HG03139 (cell line): ENCODE measurements at regions not wholly inside any gene's neighbourhood (a gene's known extent, or its start where the extent isn't known, plus 50 kb on each side); places are given as distances from the start of the nearest gene placed in this dataset.
"Not testable (repeated sequence)": the region's sequence is repeated elsewhere in the genome, so short reads cannot be mapped to it uniquely, and the experiment has no call there.

Experiments
- ATAC-seq: cut with Tn5 transposase; IDR thresholded peaks from one replicate; pipeline ENCODE4 v1.9.1; 2021; ENCODE audit not compliant: unreplicated experiment

- no peak for ATAC-seq
These were observed 940.3 kb upstream of the ADGRL3 start for GRCh38 chr4:60259781-60260180.

DNA sequence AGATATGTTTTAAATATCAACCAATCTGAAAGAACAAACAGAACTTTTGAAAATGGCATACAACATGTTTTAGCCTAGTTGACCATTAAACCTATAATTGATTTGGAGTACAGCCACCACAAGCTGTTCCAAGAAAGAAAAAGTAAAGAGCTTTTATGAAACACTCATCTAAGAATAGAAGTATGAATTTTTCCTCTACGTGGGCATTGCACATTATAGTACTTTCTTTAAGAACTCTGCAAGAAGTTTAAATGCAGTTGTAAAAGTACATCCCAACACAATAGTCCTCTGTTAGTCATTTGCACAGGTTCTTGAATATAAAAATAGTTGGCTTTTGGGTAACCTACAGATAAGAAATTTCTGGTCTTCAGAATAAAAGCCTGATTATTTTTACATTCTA, 933.6 kb upstream of the ADGRL3 start:
- ATAC-seq, result no peak

GRCh38 chr4:60296386-60296785, 903.7 kb upstream of the ADGRL3 start:
- ATAC-seq, result no peak

DNA sequence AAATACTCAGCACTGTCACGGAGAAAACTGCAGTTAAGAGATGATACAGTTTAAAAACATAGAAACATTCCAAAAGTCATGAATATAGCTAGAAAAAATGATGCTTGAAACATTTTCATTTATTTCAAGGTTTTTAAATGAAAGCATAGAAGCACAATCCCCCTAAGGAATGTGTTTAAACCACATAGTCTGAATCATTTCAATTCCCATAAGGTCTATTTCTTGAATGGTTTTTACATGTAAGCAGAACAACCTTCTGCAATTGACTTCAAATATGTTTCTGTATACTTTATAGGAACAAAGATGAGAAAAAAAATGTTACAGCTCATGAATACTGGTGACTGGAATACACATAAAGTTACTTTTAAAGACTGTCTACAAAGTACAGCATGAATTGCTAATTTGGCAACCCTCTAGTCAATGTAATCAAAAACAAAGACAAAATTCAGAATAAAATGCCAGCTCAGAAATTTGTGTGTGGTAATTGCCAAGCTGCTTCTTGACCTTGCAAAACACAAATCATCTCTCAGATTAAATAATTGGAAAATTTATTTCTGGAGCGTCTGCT, 886.4 kb upstream of the ADGRL3 start:
- ATAC-seq, result no peak

DNA sequence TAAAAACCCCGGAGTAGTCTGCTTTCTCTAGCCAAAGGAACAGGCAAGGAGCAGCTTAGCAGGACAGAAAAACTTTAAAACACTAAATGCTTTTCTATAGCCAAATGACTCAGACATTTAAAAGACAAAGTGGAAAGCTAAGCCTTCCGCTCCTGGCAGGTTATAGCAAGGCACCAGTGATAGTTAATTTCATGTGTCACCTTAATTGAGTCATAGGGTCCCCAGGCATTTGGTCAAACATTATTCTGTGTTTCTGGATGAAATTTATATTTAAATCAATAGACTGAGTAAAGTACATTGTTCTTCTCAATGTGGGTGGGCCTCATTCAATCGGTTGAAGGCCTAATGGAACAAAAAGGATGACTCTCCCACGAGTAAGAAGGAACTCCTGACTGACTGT, 885.7 kb upstream of the ADGRL3 start:
- ATAC-seq, result no peak

DNA sequence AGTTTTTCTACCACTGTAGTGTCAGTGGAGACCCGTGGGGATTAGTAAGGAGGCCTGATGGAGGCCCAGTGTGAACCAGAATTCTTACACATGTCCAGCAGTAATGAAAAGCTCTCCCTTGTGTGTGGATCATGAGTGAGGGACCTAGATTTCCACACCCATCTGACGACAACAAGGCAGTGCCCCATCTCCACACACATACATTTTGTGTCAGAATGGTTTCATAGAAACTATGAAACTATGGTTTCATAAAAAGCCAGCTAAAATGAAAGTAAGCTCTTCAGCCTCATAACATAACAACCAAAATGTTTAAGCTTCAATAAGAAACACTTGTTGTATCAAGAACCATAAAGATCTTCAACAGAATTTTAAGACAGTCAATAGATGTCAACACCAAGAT, 884.5 kb upstream of the ADGRL3 start:
- no peak for ATAC-seq

- no peak for ATAC-seq
These were observed 873.4 kb upstream of the ADGRL3 start for GRCh38 chr4:60326735-60327134.

DNA sequence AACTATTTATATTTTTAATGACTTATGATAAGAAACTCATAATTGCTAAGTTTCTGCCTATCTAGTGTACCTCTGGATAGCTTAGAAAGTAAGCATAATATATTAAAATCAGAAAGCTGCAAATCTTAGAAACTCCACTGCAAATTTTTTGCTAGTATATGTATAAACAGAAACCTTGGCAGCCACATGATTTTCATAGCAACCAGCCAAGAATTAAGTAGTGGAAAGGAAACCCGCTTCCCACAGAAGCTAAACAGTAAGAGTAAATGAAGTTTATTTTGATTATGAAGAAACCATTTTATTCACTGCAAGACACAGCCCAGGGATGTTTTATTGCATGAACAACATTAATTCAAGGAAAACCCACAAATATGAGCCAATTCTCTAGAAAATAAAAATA, 872.5 kb upstream of the ADGRL3 start:
- ATAC-seq, result no peak

- ATAC-seq, result no peak
These were observed 855.2 kb upstream of the ADGRL3 start for GRCh38 chr4:60344908-60345307.

DNA sequence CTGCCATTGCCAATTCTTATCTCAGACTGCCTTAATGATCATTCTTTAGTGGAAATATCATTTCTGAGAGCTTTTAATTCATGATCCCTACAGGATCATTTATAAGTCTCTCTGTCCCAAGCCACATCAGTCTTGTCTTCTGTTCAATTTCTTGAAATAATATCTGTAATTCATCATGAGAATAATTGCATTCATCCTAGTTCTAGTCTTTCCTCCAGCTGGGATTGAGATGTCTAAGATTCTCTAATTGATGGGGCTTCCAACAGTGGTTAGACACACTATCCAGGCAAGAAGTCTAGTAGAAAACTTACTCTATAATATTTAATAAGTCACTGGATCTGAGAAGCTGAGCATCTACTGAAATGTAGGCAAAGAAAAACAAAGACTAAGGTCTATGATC, 854.7 kb upstream of the ADGRL3 start:
- no peak for ATAC-seq

DNA sequence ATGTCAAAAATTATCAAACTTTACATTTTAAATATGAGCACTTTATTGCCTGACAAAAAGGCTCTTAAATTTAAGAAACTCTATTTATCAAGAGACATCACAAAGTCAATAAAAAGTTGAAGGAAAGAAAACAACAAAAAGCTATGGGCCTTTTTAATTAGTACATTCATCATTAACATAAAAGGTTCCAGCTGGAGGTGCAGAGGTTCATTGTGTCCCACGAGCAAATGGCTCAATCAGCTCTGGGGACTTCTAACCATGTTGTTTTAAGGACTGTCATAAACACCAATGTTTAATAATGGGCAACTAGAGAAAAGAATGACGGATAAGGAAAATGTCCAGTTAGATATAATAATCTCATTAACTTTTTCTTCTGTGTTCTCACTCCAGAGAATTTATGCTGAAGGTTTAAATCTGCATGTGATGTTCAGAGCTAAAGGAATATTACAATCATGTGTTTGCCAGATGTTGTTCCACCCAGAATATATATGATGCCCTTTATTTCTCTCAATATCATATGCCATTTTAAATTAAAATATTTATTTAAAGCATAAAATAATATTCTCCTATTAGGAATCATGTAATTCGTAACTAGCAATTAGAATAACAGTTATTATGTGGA, 840.3 kb upstream of the ADGRL3 start:
- ATAC-seq, result no peak

- ATAC-seq, result no peak
These were observed 835.0 kb upstream of the ADGRL3 start for GRCh38 chr4:60365176-60365575.

GRCh38 chr4:60366661-60367060, 833.5 kb upstream of the ADGRL3 start:
- no peak for ATAC-seq

GRCh38 chr4:60368986-60369385, 831.1 kb upstream of the ADGRL3 start:
- ATAC-seq, result no peak

- no peak for ATAC-seq
These were observed 822.1 kb upstream of the ADGRL3 start for GRCh38 chr4:60378010-60378409.

DNA sequence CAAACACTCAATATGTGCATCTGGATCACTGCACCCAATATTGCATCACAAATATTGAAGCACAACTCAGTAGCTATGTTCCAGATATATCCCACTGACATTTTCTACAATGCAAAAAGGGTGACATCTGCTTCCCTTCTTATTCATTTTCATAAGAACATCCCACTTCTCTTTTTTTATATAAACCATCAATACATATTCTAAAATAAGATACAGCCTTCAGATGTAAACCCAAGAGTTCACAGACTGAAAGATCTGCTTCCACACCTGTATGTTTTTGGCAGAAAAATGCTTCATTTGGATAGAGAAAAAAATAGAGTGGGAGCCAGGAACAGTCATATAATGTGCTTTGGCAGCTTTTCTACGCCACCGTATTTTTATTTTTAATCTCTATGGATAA, 815.6 kb upstream of the ADGRL3 start:
- ATAC-seq, result no peak

GRCh38 chr4:60389633-60390032, 810.5 kb upstream of the ADGRL3 start:
- ATAC-seq, result no peak

DNA sequence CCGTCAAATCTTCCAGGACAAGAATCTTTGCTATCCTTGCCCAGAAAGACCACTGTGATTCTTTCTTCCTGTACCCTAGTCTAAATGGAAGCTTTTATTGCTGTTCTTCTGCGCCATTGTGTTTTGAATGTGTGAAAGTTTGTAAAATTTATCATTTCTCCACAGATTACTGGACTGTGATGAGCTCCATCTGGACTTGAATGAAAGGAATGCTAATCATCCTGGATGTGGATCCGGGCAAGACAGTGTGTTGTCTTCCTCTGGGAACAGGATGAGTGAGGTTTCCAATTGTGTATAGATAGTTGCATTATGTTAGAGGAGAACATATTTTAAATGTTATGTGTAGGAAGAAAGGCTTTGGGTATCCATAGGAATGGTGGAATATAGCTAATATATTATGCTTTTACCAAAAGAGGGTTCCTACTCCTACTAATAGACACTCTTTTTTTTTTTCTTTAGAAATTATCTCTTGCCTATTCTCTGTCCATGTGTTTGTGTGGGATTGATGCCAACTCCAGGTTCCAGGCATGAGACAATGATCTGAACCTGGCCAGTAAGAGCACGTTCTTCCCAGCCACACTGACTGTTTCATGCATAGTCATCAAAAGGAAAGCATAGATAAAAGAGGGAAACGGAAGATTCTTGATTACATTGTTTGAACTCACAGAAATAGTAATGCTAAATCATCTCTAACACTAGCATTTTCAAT, 803.6 kb upstream of the ADGRL3 start:
- no peak for ATAC-seq

DNA sequence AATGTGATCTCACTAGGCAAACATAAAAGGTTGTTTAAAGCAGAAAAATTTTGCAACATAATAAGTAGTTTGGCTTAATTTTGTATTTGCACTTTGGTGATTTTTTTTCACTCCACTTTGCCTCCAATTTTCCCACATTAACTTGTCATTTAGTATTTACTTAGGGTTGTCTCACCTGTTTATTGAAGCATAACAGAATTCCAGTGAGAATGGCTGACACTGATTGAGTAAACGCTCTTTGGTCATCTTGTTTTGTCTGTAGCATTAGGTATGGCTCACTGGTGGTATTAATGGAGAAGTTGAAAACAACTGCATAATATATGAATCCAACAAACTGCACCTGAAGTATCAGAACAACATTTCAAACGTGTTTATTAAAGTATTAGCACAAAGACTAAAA, 799.5 kb upstream of the ADGRL3 start:
- ATAC-seq, result no peak

- ATAC-seq, result no peak
These were observed 796.1 kb upstream of the ADGRL3 start for GRCh38 chr4:60404027-60404426.

GRCh38 chr4:60422439-60422838, 777.7 kb upstream of the ADGRL3 start:
- ATAC-seq, result no peak

DNA sequence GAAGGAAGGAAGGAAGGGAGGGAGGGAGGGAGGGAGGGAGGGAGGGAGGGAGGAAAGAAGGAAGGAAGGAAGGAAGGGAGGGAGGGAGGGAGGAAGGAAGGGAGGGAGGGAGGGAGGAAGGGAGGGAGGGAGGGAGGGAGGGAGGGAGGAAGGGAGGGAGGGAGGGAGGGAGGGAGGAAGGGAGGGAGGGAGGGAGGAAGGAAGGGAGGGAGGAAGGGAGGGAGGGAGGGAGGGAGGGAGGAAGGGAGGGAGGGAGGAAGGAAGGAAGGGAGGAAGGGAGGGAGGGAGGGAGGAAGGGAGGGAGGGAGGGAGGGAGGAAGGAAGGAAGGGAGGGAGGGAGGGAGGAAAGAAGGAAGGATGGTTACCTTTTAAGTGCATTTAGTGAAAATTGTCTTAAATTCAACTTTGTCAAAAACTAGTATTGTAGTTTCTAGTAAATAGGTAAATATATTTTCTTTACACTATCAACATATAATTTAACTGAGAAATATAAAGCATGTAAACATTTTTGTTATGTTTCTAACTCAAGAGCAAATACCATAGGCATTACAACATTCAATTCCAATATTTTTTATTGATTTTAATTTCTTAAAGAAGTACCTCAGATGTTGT, 776.4 kb upstream of the ADGRL3 start:
- ATAC-seq, result not testable (repeated sequence)
